HG02642 (cell line): ENCODE measurements at regions not wholly inside any gene's neighbourhood (a gene's known extent, or its start where the extent isn't known, plus 50 kb on each side); places are given as distances from the start of the nearest gene placed in this dataset.

Experiments
- ATAC-seq: cut with Tn5 transposase; IDR thresholded peaks from one replicate; pipeline ENCODE4 v1.9.1; 2021; ENCODE audit warnings: mild to moderate bottlenecking; ENCODE audit not compliant: unreplicated experiment, poor library complexity

GRCh38 chr7:113408999-113409398, 290.6 kb upstream of the SMIM30 start:
- no peak for ATAC-seq

- ATAC-seq, result no peak
Measured at GRCh38 chr7:113405296-113406056, 287.1 kb upstream of the SMIM30 start.

- no peak for ATAC-seq
Measured at GRCh38 chr7:113404245-113404644, 285.9 kb upstream of the SMIM30 start.

GRCh38 chr7:113402482-113402881, 284.1 kb upstream of the SMIM30 start:
- ATAC-seq, result no peak

GRCh38 chr7:113402005-113402404, 283.7 kb upstream of the SMIM30 start:
- no peak for ATAC-seq

- ATAC-seq, result no peak
Measured at GRCh38 chr7:113394856-113395255, 276.5 kb upstream of the SMIM30 start.

- no peak for ATAC-seq
Measured at GRCh38 chr7:113392841-113393540, 274.6 kb upstream of the SMIM30 start.

- ATAC-seq, result no peak
Measured at GRCh38 chr7:113392421-113392820, 274.1 kb upstream of the SMIM30 start.

GRCh38 chr7:113389112-113389646, 270.8 kb upstream of the SMIM30 start:
- ATAC-seq, result no peak

GRCh38 chr7:113383638-113384037, 265.3 kb upstream of the SMIM30 start:
- no peak for ATAC-seq

- no peak for ATAC-seq
Measured at GRCh38 chr7:113379746-113380145, 261.4 kb upstream of the SMIM30 start.

GRCh38 chr7:113374955-113375354, 256.6 kb upstream of the SMIM30 start:
- no peak for ATAC-seq

GRCh38 chr7:113373863-113374262, 255.5 kb upstream of the SMIM30 start:
- no peak for ATAC-seq

GRCh38 chr7:113371416-113372043, 253.2 kb upstream of the SMIM30 start:
- no peak for ATAC-seq

- ATAC-seq, result no peak
Measured at GRCh38 chr7:113370910-113371309, 252.6 kb upstream of the SMIM30 start.

GRCh38 chr7:113368256-113368655, 249.9 kb upstream of the SMIM30 start:
- no peak for ATAC-seq

GRCh38 chr7:113367041-113367586, 248.8 kb upstream of the SMIM30 start:
- ATAC-seq, result no peak

- no peak for ATAC-seq
Measured at GRCh38 chr7:113366122-113366521, 247.8 kb upstream of the SMIM30 start.

GRCh38 chr7:113349339-113349738, 231.0 kb upstream of the SMIM30 start:
- ATAC-seq, result no peak

GRCh38 chr7:113339661-113340060, 221.3 kb upstream of the SMIM30 start:
- ATAC-seq, result no peak
